Osteocyte (in vitro differentiated cells): ENCODE measurements at regions not wholly inside any gene's neighbourhood (a gene's known extent, or its start where the extent isn't known, plus 50 kb on each side); places are given as distances from the start of the nearest gene placed in this dataset.
A peak's percentile ranks its signal among the peaks of the same experiment; 100 is the strongest.

Experiments
- DNase-seq: peaks from one replicate; pipeline ENCODE4 v3.0.0; 2021; ENCODE audit warnings: mixed read lengths; ENCODE audit not compliant: unreplicated experiment; ENCODE audit errors: extremely low spot score
- H3K27ac Mint-ChIP-seq: one replicate; pipeline ENCODE4 v1.8.0; 2021; ENCODE audit warnings: mild to moderate bottlenecking, mixed read lengths; ENCODE audit not compliant: unreplicated experiment
- H3K27me3 Mint-ChIP-seq: one replicate; pipeline ENCODE4 v1.8.0; 2021; ENCODE audit warnings: mixed read lengths; ENCODE audit not compliant: unreplicated experiment
- H3K36me3 Mint-ChIP-seq: one replicate; pipeline ENCODE4 v1.8.0; 2021; ENCODE audit warnings: mixed read lengths; ENCODE audit not compliant: unreplicated experiment
- H3K4me1 Mint-ChIP-seq: one replicate; pipeline ENCODE4 v1.8.0; 2021; ENCODE audit warnings: mixed read lengths; ENCODE audit not compliant: unreplicated experiment
- H3K4me3 Mint-ChIP-seq: one replicate; pipeline ENCODE4 v1.8.0; 2021; ENCODE audit warnings: mild to moderate bottlenecking, moderate library complexity, mixed read lengths; ENCODE audit not compliant: unreplicated experiment
- H3K9me3 Mint-ChIP-seq: one replicate; pipeline ENCODE4 v1.8.0; 2021; ENCODE audit warnings: mixed read lengths; ENCODE audit not compliant: unreplicated experiment
- TF ChIP-seq, protein P1 (sequence below): fragments of 200-600 bp; sonication (generic); IDR thresholded peaks from 2 replicates; pipeline ENCODE4 v1.5.0; 2021; ENCODE audit warnings: antibody characterized with exemption, mild to moderate bottlenecking, moderate library complexity

DNA sequence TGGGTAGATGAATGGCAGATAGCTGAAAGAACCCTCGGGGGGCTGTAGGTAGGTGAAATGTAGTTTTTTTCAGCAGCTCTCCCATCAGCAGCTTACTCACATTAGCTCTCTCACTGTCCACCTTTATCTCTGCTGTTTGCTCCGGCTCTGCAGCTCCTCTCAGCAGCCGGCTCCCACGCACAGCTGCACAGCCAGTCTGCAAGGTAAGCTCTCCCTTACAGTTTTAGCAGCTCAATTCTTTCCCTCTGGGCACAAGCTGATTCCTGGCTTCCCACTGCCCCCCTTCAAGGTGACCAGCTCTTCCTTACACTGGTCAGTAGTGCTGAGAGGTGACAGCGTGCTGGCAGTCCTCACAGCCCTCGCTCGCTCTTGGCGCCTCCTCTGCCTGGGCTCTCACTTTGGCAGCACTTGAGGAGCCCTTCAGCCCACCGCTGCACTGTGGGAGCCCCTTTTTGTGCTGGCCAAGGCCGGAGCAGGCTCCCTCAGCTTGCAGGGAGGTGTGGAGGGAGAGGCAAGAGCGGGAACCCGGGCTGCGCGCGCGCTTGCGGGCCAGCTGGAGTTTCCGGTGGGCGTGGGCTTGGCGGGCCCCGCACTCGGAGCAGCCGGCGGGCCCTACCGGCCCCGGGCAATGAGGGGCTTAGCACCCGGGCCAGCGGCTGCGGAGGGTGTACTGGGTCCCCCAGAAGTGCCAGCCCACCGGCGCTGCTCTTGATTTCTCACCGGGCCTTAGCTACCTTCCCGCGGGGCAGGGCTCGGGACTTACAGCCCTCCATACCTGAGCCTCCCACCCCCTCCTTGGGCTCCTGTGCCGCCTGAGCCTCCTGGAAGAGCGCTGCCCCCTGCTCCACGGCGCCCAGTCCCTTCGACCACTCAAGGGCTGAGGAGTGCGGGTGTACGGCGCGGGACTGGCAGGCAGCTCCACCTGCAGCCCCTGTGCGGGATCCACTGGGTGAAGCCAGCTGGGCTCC is 393.6 kb downstream of the CENPC start:
- TF ChIP-seq, protein P1, sequence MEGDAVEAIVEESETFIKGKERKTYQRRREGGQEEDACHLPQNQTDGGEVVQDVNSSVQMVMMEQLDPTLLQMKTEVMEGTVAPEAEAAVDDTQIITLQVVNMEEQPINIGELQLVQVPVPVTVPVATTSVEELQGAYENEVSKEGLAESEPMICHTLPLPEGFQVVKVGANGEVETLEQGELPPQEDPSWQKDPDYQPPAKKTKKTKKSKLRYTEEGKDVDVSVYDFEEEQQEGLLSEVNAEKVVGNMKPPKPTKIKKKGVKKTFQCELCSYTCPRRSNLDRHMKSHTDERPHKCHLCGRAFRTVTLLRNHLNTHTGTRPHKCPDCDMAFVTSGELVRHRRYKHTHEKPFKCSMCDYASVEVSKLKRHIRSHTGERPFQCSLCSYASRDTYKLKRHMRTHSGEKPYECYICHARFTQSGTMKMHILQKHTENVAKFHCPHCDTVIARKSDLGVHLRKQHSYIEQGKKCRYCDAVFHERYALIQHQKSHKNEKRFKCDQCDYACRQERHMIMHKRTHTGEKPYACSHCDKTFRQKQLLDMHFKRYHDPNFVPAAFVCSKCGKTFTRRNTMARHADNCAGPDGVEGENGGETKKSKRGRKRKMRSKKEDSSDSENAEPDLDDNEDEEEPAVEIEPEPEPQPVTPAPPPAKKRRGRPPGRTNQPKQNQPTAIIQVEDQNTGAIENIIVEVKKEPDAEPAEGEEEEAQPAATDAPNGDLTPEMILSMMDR, result no peak
- H3K4me3 Mint-ChIP-seq, result no peak overlapping the region
- no peak overlapping the region for H3K27ac Mint-ChIP-seq
- H3K27me3 Mint-ChIP-seq, result no peaks in the 10 kb centered on the region
- DNase-seq, result no peak
- no peaks in the 10 kb centered on the region for H3K36me3 Mint-ChIP-seq
- H3K9me3 Mint-ChIP-seq, result peaks cover 4% of the 10 kb centered on the region
- H3K4me1 Mint-ChIP-seq, result peaks cover 6% of the 10 kb centered on the region

DNA sequence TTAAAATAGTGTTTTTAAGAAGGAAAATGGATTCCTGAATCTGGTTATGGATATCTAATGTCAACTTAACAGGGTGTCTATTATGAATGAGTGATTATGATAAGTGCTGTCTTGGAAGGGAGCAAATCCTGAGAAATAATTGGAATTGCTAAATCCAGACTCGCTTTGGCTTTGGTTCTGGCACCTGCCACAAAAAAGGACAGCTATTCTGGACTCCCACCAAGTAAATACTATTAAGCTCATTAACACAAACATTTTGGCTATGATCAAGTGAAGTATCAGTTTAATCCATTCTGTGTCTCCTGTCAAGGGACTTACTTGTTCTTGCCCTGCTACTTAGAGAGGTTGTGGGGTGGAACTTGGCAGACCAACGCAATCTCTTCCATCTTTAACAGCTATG is 403.7 kb downstream of the CENPC start:
- TF ChIP-seq, protein P1, result no peak
- H3K9me3 Mint-ChIP-seq, result peaks cover under 1% of the 10 kb centered on the region
- H3K4me3 Mint-ChIP-seq, result no peak overlapping the region
- H3K27me3 Mint-ChIP-seq, result no peaks in the 10 kb centered on the region
- no peak for DNase-seq
- H3K4me1 Mint-ChIP-seq, result peaks cover 12% of the 10 kb centered on the region
- no peak overlapping the region for H3K27ac Mint-ChIP-seq
- no peaks in the 10 kb centered on the region for H3K36me3 Mint-ChIP-seq

DNA sequence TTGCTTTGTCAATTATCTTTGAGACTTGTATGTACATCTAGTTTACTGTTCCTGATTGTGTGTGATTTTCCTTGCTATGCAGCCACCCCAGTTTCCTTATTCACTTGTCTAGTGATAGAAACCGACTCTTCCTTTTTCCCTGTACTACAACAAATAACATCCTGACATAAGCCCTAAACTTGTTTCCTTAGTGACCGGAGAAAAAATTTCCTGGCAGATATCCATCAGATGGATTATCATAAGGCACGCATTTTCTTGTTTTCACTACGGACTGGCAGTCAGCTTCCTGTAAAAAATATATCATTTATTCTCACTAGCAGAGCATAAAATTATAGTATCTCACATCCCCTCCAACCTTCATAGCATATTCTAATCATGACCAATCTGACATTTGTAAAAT is 410.7 kb downstream of the CENPC start:
- TF ChIP-seq, protein P1, result no peak
- H3K9me3 Mint-ChIP-seq, result peaks cover 20% of the 10 kb centered on the region
- H3K27ac Mint-ChIP-seq, result peak overlapping the region; percentile 75
- no peaks in the 10 kb centered on the region for H3K27me3 Mint-ChIP-seq
- H3K4me1 Mint-ChIP-seq, result peaks cover 46% of the 10 kb centered on the region
- DNase-seq, result no peak
- H3K4me3 Mint-ChIP-seq, result no peak overlapping the region
- no peaks in the 10 kb centered on the region for H3K36me3 Mint-ChIP-seq

- Mint-ChIP-seq H3K36me3 (no peaks in the 10 kb centered on the region), H3K9me3 (peaks cover 20% of the 10 kb centered on the region), H3K27me3 (no peaks in the 10 kb centered on the region), H3K4me1 (peaks cover 46% of the 10 kb centered on the region), H3K27ac (no peak overlapping the region), H3K4me3 (no peak overlapping the region)
- TF ChIP-seq, protein P1, result no peak
- DNase-seq, result no peak
Measured at GRCh38 chr4:67133162-67133561, 412.1 kb downstream of the CENPC start.

GRCh38 chr4:67131224-67131623 is 414.1 kb downstream of the CENPC start:
- peak overlapping the region; percentile 43 for H3K27ac Mint-ChIP-seq
- H3K9me3 Mint-ChIP-seq, result peaks cover 16% of the 10 kb centered on the region
- TF ChIP-seq, protein P1, result no peak
- no peak overlapping the region for H3K4me3 Mint-ChIP-seq
- no peaks in the 10 kb centered on the region for H3K27me3 Mint-ChIP-seq
- no peak for DNase-seq
- no peaks in the 10 kb centered on the region for H3K36me3 Mint-ChIP-seq
- H3K4me1 Mint-ChIP-seq, result peaks cover 30% of the 10 kb centered on the region
